Heart right ventricle (tissue), 16 donors: ENCODE measurements at regions not wholly inside any gene's neighbourhood (a gene's known extent, or its start where the extent isn't known, plus 50 kb on each side); places are given as distances from the start of the nearest gene placed in this dataset.

Experiments used
- ATAC-seq, 8 donors: fragments of 200-7000 bp; cut with Tn5 transposase; one replicate each; pipeline ENCODE4 v1.9.1; 2020; ENCODE audit warnings: mild to moderate bottlenecking in 8 of 8, moderate library complexity in 8 of 8, moderate number of reproducible peaks in 1 of 8
- DNase-seq, 2 donors: peaks; one replicate each; pipeline ENCODE4 v3.0.0-alpha.2; 2020
- H3K27ac ChIP-seq, 10 donors: fragments of 200-600 bp; sonication (generic) in 2 of 10; one replicate each; pipeline versions ENCODE4 v1.5.0 to v1.8.0; 2020 to 2022; ENCODE audit warnings: mild to moderate bottlenecking in 3 of 10
- H3K27me3 ChIP-seq, 7 donors: fragments of 200-600 bp; one replicate each; pipeline ENCODE4 v1.8.0; 2021 to 2022; ENCODE audit warnings: mild to moderate bottlenecking in 2 of 7
- H3K36me3 ChIP-seq, 9 donors: fragments of 200-600 bp; sonication (generic) in 1 of 9; one replicate each; pipeline versions ENCODE4 v1.5.0 to v1.8.0; 2020 to 2022; ENCODE audit warnings: mild to moderate bottlenecking in 2 of 9
- H3K4me1 ChIP-seq, 9 donors: fragments of 200-600 bp; sonication (generic) in 1 of 9; one replicate each; pipeline versions ENCODE4 v1.5.0 to v1.8.0; 2020 to 2022; ENCODE audit warnings: mild to moderate bottlenecking in 4 of 9
- H3K4me3 ChIP-seq, 10 donors: fragments of 200-600 bp; sonication (generic) in 2 of 10; one replicate each; pipeline versions ENCODE4 v1.5.0 to v1.8.0; 2020 to 2022; ENCODE audit warnings: mild to moderate bottlenecking in 7 of 10, moderate library complexity in 2 of 10
- H3K9me3 ChIP-seq, 11 donors: fragments of 200-600 bp in 10 of 11; sonication (generic) in 2 of 11; one replicate each; pipeline versions ENCODE4 v1.5.0 to v1.8.0; 2013 to 2022; ENCODE audit warnings: mild to moderate bottlenecking in 2 of 11, control low read depth in 1 of 11, moderate library complexity in 1 of 11
- CTCF ChIP-seq, 9 donors: fragments of 200-600 bp; sonication (generic) in 2 of 9; IDR thresholded peaks; one replicate each; pipeline versions ENCODE4 v1.5.0 to v1.8.0; 2021 to 2022; ENCODE audit warnings: antibody characterized with exemption in 9 of 9, mild to moderate bottlenecking in 5 of 9, moderate library complexity in 1 of 9
- WGBS, 2 donors: extraction: QIAGEN DNeasy Blood & Tissue Kit; methylation state at CpG; one replicate each; pipeline ENCODE4 v1.1.7; 2013; ENCODE audit warnings: inconsistent platforms in 1 of 2; 5-methylcytosine and 5-hydroxymethylcytosine counted together
- intact Hi-C, 10 donors: fragments of 100-400 bp; cut with DNase I; formaldehyde crosslinking; loops; one replicate each; pipeline versions ENCODE4 v1.11.1 to v1.14.2; 2022
- donor health status: Arrhythmogenic right ventricular cardiomyopathy.
- donor health status: ischemic (EF 13 %, LVEDD 7.1; RV severe dilation, severe dysfunction).
- donor health status: healthy with polysubstance abuse.
- donor health status: DM: no; HTN: yes; CAD: no.
- donor health status: DM: no; HTN: no; CAD: no.
- donor health status: ischemic (EF 25% LVEDD 6.9; RV normal size, moderate dysfunction).
- donor health status: ischemic (EF 25% LVEDD 5.7; RV mildly dilated, moderate dysfunction).
- donor health status: healthy.
- donor health status: DM: yes; HTN: yes; CAD: no.
- donor health status: Ischemic cardiomyopathy.
- donor health status: ischemic (EF 35%, LVEDD 5.7; RV mildly dilated, moderate dysfunction).
- donor health status: nonischemic (EF 11% LVEDD 7.7; RV severe dilation, severe dysfunction).
- donor health status: DM: yes; HTN: yes; CAD: no.
- donor health status: PGD.
- donor health status: ischemic (EF 29% LVEDD 5.4; RV normal size, mild dysfunction).
- donor health status: nonischemic (EF 23%, LVEDD 6.1; RV moderate dilation, normal function).

GRCh38 chr16:63223851-63224250 lies 1187.6 kb upstream of the CDH8 start:
- WGBS, 2 donors, result 38 to 40% methylated on average over 1 of the region's 1 CpG
- Histone ChIP-seq H3K4me3 (no peak overlapping the region), H3K27ac (no peak overlapping the region), H3K9me3 (peaks cover 0 to 2% (median 0%) of the 10 kb centered on the region in 11 donors), H3K4me1 (no peaks in the 10 kb centered on the region), H3K36me3 (no peaks in the 10 kb centered on the region), H3K27me3 (no peaks in the 10 kb centered on the region)
- ATAC-seq, result no peak
- DNase-seq, result no peak
- intact Hi-C loops, result no loop called here
- TF ChIP-seq CTCF (IDR thresholded peaks at IDR 0.05), result no peak

GRCh38 chr16:63216696-63217423 lies 1180.6 kb upstream of the CDH8 start:
- no peaks in the 10 kb centered on the region for H3K4me1 ChIP-seq
- DNase-seq (no peak), ATAC-seq (no peak)
- H3K9me3 ChIP-seq, result no peaks in the 10 kb centered on the region
- H3K27me3 ChIP-seq, result no peaks in the 10 kb centered on the region
- no peak overlapping the region for H3K27ac ChIP-seq
- no peak for TF ChIP-seq CTCF (IDR thresholded peaks at IDR 0.05)
- H3K4me3 ChIP-seq, result no peak overlapping the region
- H3K36me3 ChIP-seq, result no peaks in the 10 kb centered on the region
- intact Hi-C loops, result no loop called here
- 66 to 78% methylated on average over 2 of the region's 2 CpGs for WGBS, 2 donors

GRCh38 chr16:63201851-63202250 lies 1165.6 kb upstream of the CDH8 start:
- H3K27ac ChIP-seq, result no peak overlapping the region
- intact Hi-C loops, result no loop called here
- no peak for TF ChIP-seq CTCF (IDR thresholded peaks at IDR 0.05)
- H3K4me1 ChIP-seq, result no peaks in the 10 kb centered on the region
- H3K9me3 ChIP-seq, result no peaks in the 10 kb centered on the region
- DNase-seq (no peak), ATAC-seq (no peak)
- H3K36me3 ChIP-seq, result no peaks in the 10 kb centered on the region
- no peak overlapping the region for H3K4me3 ChIP-seq
- no peaks in the 10 kb centered on the region for H3K27me3 ChIP-seq

GRCh38 chr16:63200940-63201339 lies 1164.7 kb upstream of the CDH8 start:
- no peaks in the 10 kb centered on the region for H3K9me3 ChIP-seq
- DNase-seq (no peak), ATAC-seq (no peak)
- no peak overlapping the region for H3K27ac ChIP-seq
- WGBS, 2 donors, result 63 to 71% methylated on average over 2 of the region's 2 CpGs
- intact Hi-C loops, result no loop called here
- no peaks in the 10 kb centered on the region for H3K4me1 ChIP-seq
- H3K27me3 ChIP-seq, result no peaks in the 10 kb centered on the region
- no peaks in the 10 kb centered on the region for H3K36me3 ChIP-seq
- no peak overlapping the region for H3K4me3 ChIP-seq
- no peak for TF ChIP-seq CTCF (IDR thresholded peaks at IDR 0.05)
